ENCODE measurements at regions not wholly inside any gene's neighbourhood (a gene's known extent, or its start where the extent isn't known, plus 50 kb on each side); places are given as distances from the start of the nearest gene placed in this dataset.
"Not testable (repeated sequence)": the region's sequence is repeated elsewhere in the genome, so short reads cannot be mapped to it uniquely, and the experiment has no call there.

GRCh38 chr12:42708374-42708773, 118.8 kb upstream of the PRICKLE1 start:
- peaks cover 11% of the 10 kb centered on the region for H3K4me1 ChIP-seq (ENCODE audit: insufficient read depth, low read length)
- not testable (repeated sequence) for H3K36me3 Mint-ChIP-seq (ENCODE audit: low read depth, unreplicated experiment); H3K9me3 ChIP-seq (ENCODE audit: insufficient read depth, low read depth, low read length); H3K79me2 ChIP-seq (ENCODE audit: insufficient read depth, low read length); H2AFZ ChIP-seq (ENCODE audit: low read depth, low read length); H3K4me2 ChIP-seq (ENCODE audit: low read length); H3K36me3 ChIP-seq (ENCODE audit: insufficient read depth, low read length); H3K27me3 ChIP-seq (ENCODE audit: insufficient read depth, low read length); H3K9ac ChIP-seq (ENCODE audit: low read length); H3K4me3 ChIP-seq (ENCODE audit: insufficient read depth, low read depth, low read length); H3K27me3 Mint-ChIP-seq (ENCODE audit: low read depth, unreplicated experiment); H4K20me1 ChIP-seq (ENCODE audit: insufficient read depth, low read length); DNase-seq (ENCODE audit: low read depth); H3K27ac Mint-ChIP-seq (ENCODE audit: unreplicated experiment); FAIRE-seq; H3K4me3 Mint-ChIP-seq (ENCODE audit: unreplicated experiment); H3K27ac ChIP-seq (ENCODE audit: low read depth, low read length)
- H3K4me1 Mint-ChIP-seq (ENCODE audit: low read depth, unreplicated experiment): peaks cover 12% of the 10 kb centered on the region
- peaks cover 21% of the 10 kb centered on the region for H3K9me3 Mint-ChIP-seq (ENCODE audit: unreplicated experiment)

DNA sequence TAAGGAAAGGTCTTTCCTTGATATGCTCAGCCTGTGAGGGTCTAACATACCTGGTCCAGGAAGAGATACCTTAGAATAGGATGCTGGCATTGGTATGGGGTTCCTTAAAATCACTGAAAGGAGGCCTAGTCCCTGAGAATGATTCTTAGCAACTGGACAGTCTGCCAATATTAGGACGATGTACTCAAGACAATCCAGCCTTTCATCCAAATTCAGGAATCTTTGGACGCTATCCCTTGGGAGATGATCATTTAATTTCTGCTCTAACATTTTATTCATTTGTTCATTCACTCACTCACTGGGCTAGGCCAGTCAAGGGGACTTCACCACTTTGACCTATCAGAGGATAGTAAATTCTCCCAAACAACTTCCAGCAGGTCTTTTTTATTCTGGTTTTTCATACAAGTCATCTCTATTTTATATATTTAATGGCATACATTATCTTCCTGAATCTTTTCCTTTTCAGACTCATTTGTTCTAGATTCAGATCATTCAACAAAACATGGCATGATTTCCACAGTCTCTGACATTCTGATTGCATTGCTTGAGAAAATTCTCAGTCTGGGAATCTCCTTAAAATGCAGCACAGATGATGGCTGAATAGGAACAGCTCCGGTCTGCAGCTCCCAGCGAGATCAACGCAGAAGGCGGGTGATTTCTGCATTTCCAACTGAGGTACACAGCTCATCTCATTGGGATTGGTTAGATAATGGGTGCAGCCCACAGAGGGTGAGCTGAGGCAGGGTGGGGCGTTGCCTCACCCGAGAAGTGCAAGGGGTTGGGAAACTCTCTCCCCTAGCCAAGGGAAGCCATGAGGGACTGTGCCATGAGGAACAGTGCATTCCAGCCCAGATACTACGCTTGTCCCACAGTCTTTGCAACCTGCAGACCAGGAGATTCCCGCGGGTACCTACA, 118.0 kb upstream of the PRICKLE1 start:
- no peak overlapping the region for H3K4me3 Mint-ChIP-seq (ENCODE audit: unreplicated experiment)

DNA sequence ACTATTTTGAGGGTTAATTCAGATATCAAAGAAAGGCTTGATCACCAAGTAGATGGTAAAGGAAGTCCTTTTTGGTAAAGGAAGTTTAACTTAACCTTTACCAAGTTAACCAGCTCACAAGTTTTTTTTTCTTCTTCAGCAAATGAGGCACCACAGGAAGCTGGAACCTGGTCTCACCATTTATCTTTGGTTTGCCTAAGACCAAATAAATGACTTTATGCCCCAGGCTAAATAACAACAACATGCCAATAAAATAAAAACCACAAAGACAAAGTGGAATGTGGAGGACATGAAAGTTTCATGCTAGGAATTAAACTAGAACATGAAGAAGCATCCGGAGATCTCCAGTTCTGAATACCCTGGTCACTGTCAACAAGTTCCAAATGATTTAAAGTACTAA, 116.8 kb upstream of the PRICKLE1 start:
- Histone ChIP-seq H3K9ac (ENCODE audit: low read length) (no peak overlapping the region), H3K27me3 (ENCODE audit: insufficient read depth, low read length) (no peaks in the 10 kb centered on the region), H3K4me1 (ENCODE audit: insufficient read depth, low read length) (peaks cover 11% of the 10 kb centered on the region), H3K9me3 (ENCODE audit: insufficient read depth, low read depth, low read length) (no peaks in the 10 kb centered on the region), H3K27ac (ENCODE audit: low read depth, low read length) (peak overlapping the region; percentile 49), H3K79me2 (ENCODE audit: insufficient read depth, low read length) (no peaks in the 10 kb centered on the region), H3K4me3 (ENCODE audit: insufficient read depth, low read depth, low read length) (no peak overlapping the region), H3K36me3 (ENCODE audit: insufficient read depth, low read length) (no peaks in the 10 kb centered on the region), H4K20me1 (ENCODE audit: insufficient read depth, low read length) (no peaks in the 10 kb centered on the region), H2AFZ (ENCODE audit: low read depth, low read length) (no peak overlapping the region), H3K4me2 (ENCODE audit: low read length) (no peak overlapping the region)
- DNase-seq (ENCODE audit: low read depth): no peak
- no peak for FAIRE-seq
- H3K9me3 Mint-ChIP-seq (ENCODE audit: unreplicated experiment): peaks cover 7% of the 10 kb centered on the region
- no peak overlapping the region for H3K4me3 Mint-ChIP-seq (ENCODE audit: unreplicated experiment)
- H3K36me3 Mint-ChIP-seq (ENCODE audit: low read depth, unreplicated experiment): no peaks in the 10 kb centered on the region
- peaks cover 9% of the 10 kb centered on the region for H3K4me1 Mint-ChIP-seq (ENCODE audit: low read depth, unreplicated experiment)
- TF ChIP-seq, protein P1, sequence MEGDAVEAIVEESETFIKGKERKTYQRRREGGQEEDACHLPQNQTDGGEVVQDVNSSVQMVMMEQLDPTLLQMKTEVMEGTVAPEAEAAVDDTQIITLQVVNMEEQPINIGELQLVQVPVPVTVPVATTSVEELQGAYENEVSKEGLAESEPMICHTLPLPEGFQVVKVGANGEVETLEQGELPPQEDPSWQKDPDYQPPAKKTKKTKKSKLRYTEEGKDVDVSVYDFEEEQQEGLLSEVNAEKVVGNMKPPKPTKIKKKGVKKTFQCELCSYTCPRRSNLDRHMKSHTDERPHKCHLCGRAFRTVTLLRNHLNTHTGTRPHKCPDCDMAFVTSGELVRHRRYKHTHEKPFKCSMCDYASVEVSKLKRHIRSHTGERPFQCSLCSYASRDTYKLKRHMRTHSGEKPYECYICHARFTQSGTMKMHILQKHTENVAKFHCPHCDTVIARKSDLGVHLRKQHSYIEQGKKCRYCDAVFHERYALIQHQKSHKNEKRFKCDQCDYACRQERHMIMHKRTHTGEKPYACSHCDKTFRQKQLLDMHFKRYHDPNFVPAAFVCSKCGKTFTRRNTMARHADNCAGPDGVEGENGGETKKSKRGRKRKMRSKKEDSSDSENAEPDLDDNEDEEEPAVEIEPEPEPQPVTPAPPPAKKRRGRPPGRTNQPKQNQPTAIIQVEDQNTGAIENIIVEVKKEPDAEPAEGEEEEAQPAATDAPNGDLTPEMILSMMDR (IDR thresholded peaks at IDR 0.05; ENCODE audit: insufficient read depth, low read depth, low read length): no peak
- no peak for TF ChIP-seq EZH2 (IDR thresholded peaks at IDR 0.05; ENCODE audit: insufficient read depth, low read length)
- no peaks in the 10 kb centered on the region for H3K27me3 Mint-ChIP-seq (ENCODE audit: low read depth, unreplicated experiment)
- H3K27ac Mint-ChIP-seq (ENCODE audit: unreplicated experiment): peak overlapping the region; percentile 38

More for the DNA sequence above, 118.0 kb upstream of the PRICKLE1 start:
- TF ChIP-seq EZH2 (IDR thresholded peaks at IDR 0.05; ENCODE audit: insufficient read depth, low read length): no peak
- TF ChIP-seq, protein P1 (IDR thresholded peaks at IDR 0.05; ENCODE audit: insufficient read depth, low read depth, low read length): no peak
- Histone ChIP-seq H3K27me3 (ENCODE audit: insufficient read depth, low read length) (no peaks in the 10 kb centered on the region), H3K9ac (ENCODE audit: low read length) (no peak overlapping the region), H3K36me3 (ENCODE audit: insufficient read depth, low read length) (no peaks in the 10 kb centered on the region), H3K4me1 (ENCODE audit: insufficient read depth, low read length) (peaks cover 11% of the 10 kb centered on the region), H3K9me3 (ENCODE audit: insufficient read depth, low read depth, low read length) (no peaks in the 10 kb centered on the region), H3K27ac (ENCODE audit: low read depth, low read length) (no peak overlapping the region), H4K20me1 (ENCODE audit: insufficient read depth, low read length) (no peaks in the 10 kb centered on the region), H2AFZ (ENCODE audit: low read depth, low read length) (no peak overlapping the region), H3K4me3 (ENCODE audit: insufficient read depth, low read depth, low read length) (no peak overlapping the region), H3K79me2 (ENCODE audit: insufficient read depth, low read length) (no peaks in the 10 kb centered on the region), H3K4me2 (ENCODE audit: low read length) (no peak overlapping the region)
- DNase-seq (ENCODE audit: low read depth): no peak
- peaks cover 9% of the 10 kb centered on the region for H3K4me1 Mint-ChIP-seq (ENCODE audit: low read depth, unreplicated experiment)
- no peak for FAIRE-seq
- H3K36me3 Mint-ChIP-seq (ENCODE audit: low read depth, unreplicated experiment): peaks cover 2% of the 10 kb centered on the region
- peaks cover 13% of the 10 kb centered on the region for H3K9me3 Mint-ChIP-seq (ENCODE audit: unreplicated experiment)
- no peaks in the 10 kb centered on the region for H3K27me3 Mint-ChIP-seq (ENCODE audit: low read depth, unreplicated experiment)
- H3K27ac Mint-ChIP-seq (ENCODE audit: unreplicated experiment): peak overlapping the region; percentile 26
